Activated naive CD4-positive, alpha-beta T cell treated with anti-CD3 and anti-CD28 coated beads, Interleukin-2, amount 50 U/mL, for 16 hours (primary cell): ENCODE measurements at regions not wholly inside any gene's neighbourhood (a gene's known extent, or its start where the extent isn't known, plus 50 kb on each side); places are given as distances from the start of the nearest gene placed in this dataset.
"Not testable (repeated sequence)": the region's sequence is repeated elsewhere in the genome, so short reads cannot be mapped to it uniquely, and the experiment has no call there.

ENCODE experiments used
- DNase-seq: peaks from one replicate; pipeline ENCODE4 v3.0.0-alpha.2; 2020

GRCh38 chr17:14595656-14596055, 294.8 kb downstream of the HS3ST3B1 start:
- DNase-seq = no peak

GRCh38 chr17:14594690-14595089, 293.8 kb downstream of the HS3ST3B1 start:
- no peak for DNase-seq

- no peak for DNase-seq
Measured at GRCh38 chr17:14593956-14594355, 293.1 kb downstream of the HS3ST3B1 start.

GRCh38 chr17:14590459-14591250, 289.8 kb downstream of the HS3ST3B1 start:
- no peak for DNase-seq

- DNase-seq = no peak
Measured at GRCh38 chr17:14585099-14585498, 284.2 kb downstream of the HS3ST3B1 start.

- DNase-seq = no peak
Measured at GRCh38 chr17:14582996-14583395, 282.1 kb downstream of the HS3ST3B1 start.

GRCh38 chr17:14581186-14581830, 280.4 kb downstream of the HS3ST3B1 start:
- no peak for DNase-seq

GRCh38 chr17:14580499-14580898, 279.6 kb downstream of the HS3ST3B1 start:
- no peak for DNase-seq

GRCh38 chr17:14579716-14580115, 278.8 kb downstream of the HS3ST3B1 start:
- no peak for DNase-seq

- no peak for DNase-seq
Measured at GRCh38 chr17:14575471-14575953, 274.6 kb downstream of the HS3ST3B1 start.

- not testable (repeated sequence) for DNase-seq
Measured at GRCh38 chr17:14560325-14560724, 259.4 kb downstream of the HS3ST3B1 start.

- DNase-seq = no peak
Measured at GRCh38 chr17:14559264-14560119, 258.6 kb downstream of the HS3ST3B1 start.

GRCh38 chr17:14557480-14557879, 256.6 kb downstream of the HS3ST3B1 start:
- no peak for DNase-seq

- no peak for DNase-seq
Measured at GRCh38 chr17:14553847-14554246, 253.0 kb downstream of the HS3ST3B1 start.

- DNase-seq = no peak
Measured at GRCh38 chr17:14552306-14552705, 251.4 kb downstream of the HS3ST3B1 start.

- DNase-seq = no peak
Measured at GRCh38 chr17:14547556-14547955, 246.7 kb downstream of the HS3ST3B1 start.

GRCh38 chr17:14547016-14547415, 246.1 kb downstream of the HS3ST3B1 start:
- no peak for DNase-seq

- no peak for DNase-seq
Measured at GRCh38 chr17:14545156-14545906, 244.4 kb downstream of the HS3ST3B1 start.

GRCh38 chr17:14541714-14542113, 240.8 kb downstream of the HS3ST3B1 start:
- DNase-seq = no peak

- DNase-seq = no peak
Measured at GRCh38 chr17:14539801-14540200, 238.9 kb downstream of the HS3ST3B1 start.

GRCh38 chr17:14532242-14532641, 231.4 kb downstream of the HS3ST3B1 start:
- not testable (repeated sequence) for DNase-seq
